ENCODE measurements at regions not wholly inside any gene's neighbourhood (a gene's known extent, or its start where the extent isn't known, plus 50 kb on each side); places are given as distances from the start of the nearest gene placed in this dataset.
"Not testable (repeated sequence)": the region's sequence is repeated elsewhere in the genome, so short reads cannot be mapped to it uniquely, and the experiment has no call there.

DNA sequence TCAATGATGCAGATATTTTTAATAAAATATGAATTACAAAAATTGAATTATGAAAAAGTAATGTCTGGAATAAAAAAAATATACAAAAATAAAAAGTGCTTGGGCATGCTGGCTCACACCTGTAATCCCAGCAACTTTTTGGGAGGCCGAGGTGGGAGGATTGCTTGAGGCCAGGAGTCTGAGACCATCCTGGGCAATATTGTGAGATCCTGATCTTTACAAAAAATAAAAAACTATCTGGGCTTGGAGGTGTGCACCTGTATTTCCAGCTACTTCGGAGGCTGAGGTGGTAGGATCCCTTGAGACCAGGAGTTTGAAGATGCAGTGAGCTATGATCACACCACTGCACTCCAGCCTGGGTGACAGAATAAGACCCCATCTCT, 141.8 kb downstream of the NPIPB5 start:
- TF ChIP-seq, protein P1, sequence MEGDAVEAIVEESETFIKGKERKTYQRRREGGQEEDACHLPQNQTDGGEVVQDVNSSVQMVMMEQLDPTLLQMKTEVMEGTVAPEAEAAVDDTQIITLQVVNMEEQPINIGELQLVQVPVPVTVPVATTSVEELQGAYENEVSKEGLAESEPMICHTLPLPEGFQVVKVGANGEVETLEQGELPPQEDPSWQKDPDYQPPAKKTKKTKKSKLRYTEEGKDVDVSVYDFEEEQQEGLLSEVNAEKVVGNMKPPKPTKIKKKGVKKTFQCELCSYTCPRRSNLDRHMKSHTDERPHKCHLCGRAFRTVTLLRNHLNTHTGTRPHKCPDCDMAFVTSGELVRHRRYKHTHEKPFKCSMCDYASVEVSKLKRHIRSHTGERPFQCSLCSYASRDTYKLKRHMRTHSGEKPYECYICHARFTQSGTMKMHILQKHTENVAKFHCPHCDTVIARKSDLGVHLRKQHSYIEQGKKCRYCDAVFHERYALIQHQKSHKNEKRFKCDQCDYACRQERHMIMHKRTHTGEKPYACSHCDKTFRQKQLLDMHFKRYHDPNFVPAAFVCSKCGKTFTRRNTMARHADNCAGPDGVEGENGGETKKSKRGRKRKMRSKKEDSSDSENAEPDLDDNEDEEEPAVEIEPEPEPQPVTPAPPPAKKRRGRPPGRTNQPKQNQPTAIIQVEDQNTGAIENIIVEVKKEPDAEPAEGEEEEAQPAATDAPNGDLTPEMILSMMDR (IDR thresholded peaks at IDR 0.05; ENCODE audit: insufficient read depth, low read length) = no peak
- H3K4me3 ChIP-seq (ENCODE audit: low read depth, low read length) = no peak overlapping the region
- no peak for DNase-seq (ENCODE audit: low read depth)

DNA sequence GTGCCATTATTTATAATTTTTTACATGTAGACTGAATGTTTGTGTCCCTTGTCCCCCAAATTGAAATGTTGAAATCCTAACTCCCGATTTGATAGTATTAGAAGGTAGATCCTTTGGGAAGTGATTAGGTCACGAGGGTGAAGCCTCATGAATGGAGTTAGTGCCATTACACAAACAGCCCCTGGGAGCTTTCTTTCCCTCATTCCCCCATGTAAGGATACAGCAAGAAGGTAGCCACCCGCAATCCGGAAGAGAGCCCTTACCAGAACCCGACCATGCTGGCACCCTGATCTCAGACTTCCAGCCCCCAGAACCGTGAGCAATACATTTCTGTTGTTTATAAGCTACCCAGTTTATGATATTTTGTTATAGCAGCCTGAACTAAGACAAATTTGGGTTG, 143.2 kb downstream of the NPIPB5 start:
- DNase-seq (ENCODE audit: low read depth) = no peak
- TF ChIP-seq, protein P1 (IDR thresholded peaks at IDR 0.05; ENCODE audit: insufficient read depth, low read length) = no peak
- H3K4me3 ChIP-seq (ENCODE audit: low read depth, low read length) = no peak overlapping the region

GRCh38 chr16:22656573-22656972, 145.9 kb downstream of the NPIPB5 start:
- not testable (repeated sequence) for DNase-seq (ENCODE audit: low read depth); H3K4me3 ChIP-seq (ENCODE audit: low read depth, low read length)

- no peak for DNase-seq (ENCODE audit: low read depth)
- H3K4me3 ChIP-seq (ENCODE audit: low read depth, low read length) = no peak overlapping the region
- TF ChIP-seq, protein P1 (IDR thresholded peaks at IDR 0.05; ENCODE audit: insufficient read depth, low read length) = no peak
Measured at GRCh38 chr16:22659933-22660332, 149.2 kb downstream of the NPIPB5 start.

- no peak overlapping the region for H3K4me3 ChIP-seq (ENCODE audit: low read depth, low read length)
- no peak for DNase-seq (ENCODE audit: low read depth)
- TF ChIP-seq, protein P1 (IDR thresholded peaks at IDR 0.05; ENCODE audit: insufficient read depth, low read length) = no peak
Measured at GRCh38 chr16:22660441-22661160, 149.9 kb downstream of the NPIPB5 start.

DNA sequence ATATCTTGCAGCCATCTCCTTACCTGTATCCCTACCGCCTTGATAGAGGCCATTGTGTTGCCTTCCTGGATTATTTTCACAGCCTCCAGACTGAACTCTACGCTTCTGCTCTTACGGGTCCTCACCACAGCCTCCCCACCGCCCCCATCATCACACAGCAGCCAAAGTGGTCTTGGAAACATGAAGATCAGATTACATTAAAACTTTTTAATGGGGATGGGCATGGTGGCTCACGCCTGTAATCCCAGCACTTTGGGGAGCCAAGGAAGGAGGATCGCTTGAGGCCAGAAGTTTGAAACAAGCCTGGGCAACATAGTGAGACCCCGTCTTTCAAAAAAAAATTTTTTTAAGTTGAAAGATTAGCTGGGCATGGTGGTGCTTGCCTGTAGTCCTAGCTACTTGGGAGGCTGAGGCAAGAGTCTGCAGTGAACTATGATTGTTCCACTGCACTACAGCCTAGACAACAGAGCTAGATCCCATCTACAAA, 150.5 kb downstream of the NPIPB5 start:
- no peak overlapping the region for H3K4me3 ChIP-seq (ENCODE audit: low read depth, low read length)
- DNase-seq (ENCODE audit: low read depth) = no peak
- TF ChIP-seq, protein P1 (IDR thresholded peaks at IDR 0.05; ENCODE audit: insufficient read depth, low read length) = no peak

DNA sequence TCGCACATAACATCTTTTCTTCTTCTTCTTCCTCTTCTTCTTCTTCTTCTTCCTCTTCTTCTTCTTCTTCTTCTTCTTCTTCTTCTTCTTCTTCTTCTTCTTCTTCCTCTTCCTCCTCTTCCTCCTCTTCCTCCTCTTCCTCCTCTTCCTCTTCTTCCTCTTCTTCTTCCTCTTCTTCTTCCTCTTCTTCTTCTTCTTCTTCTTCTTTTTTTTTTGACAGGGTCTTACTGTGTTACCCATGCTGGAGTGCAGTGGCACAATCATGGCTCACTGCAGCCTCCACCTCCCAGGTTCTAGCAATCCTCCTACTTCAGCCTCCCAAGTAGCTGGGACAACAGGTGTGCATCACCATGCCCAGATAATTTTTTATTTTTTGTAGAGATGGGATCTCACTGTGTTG, 151.0 kb upstream of the HS3ST2 start:
- H3K4me3 ChIP-seq (ENCODE audit: low read depth, low read length); DNase-seq (ENCODE audit: low read depth): not testable (repeated sequence)

- TF ChIP-seq, protein P1 (IDR thresholded peaks at IDR 0.05; ENCODE audit: insufficient read depth, low read length) = no peak
- no peak overlapping the region for H3K4me3 ChIP-seq (ENCODE audit: low read depth, low read length)
Measured at GRCh38 chr16:22663389-22664064, 150.4 kb upstream of the HS3ST2 start.

More at GRCh38 chr16:22663389-22664064, 150.4 kb upstream of the HS3ST2 start:
- no peak for DNase-seq (ENCODE audit: low read depth)

Measured in fibroblast of the aortic adventitia (primary cell).